ENCODE measurements at regions not wholly inside any gene's neighbourhood (a gene's known extent, or its start where the extent isn't known, plus 50 kb on each side); places are given as distances from the start of the nearest gene placed in this dataset.

GRCh38 chr1:38326135-38326534, 279.5 kb upstream of the POU3F1 start:
- no peaks in the 10 kb centered on the region for H3K4me1 ChIP-seq (replicated peaks in 1 of 2)
- intact Hi-C loops (cut with DNase I) = no loop called here
- TF ChIP-seq POLR2A (IDR thresholded peaks at IDR 0.05) = no peak
- TF ChIP-seq CTCF (IDR thresholded peaks at IDR 0.05) = no peak
- no peaks in the 10 kb centered on the region for H3K36me3 ChIP-seq (replicated peaks in 1 of 2)
- DNase-seq = no peak
- H3K9me3 ChIP-seq (replicated peaks in 1 of 3) = no peaks in the 10 kb centered on the region
- peaks cover 4% of the 10 kb centered on the region for H3K27me3 ChIP-seq
- 33 to 64% (median 36%) methylated on average over 3 of the region's 3 CpGs for WGBS, 4 donors
- no peak overlapping the region for H3K4me3 ChIP-seq
- no peak overlapping the region for H3K27ac ChIP-seq

- Histone ChIP-seq H3K36me3 (replicated peaks in 1 of 2) (no peaks in the 10 kb centered on the region), H3K4me1 (replicated peaks in 1 of 2) (no peaks in the 10 kb centered on the region), H3K27ac (no peak overlapping the region), H3K27me3 (no peaks in the 10 kb centered on the region), H3K4me3 (no peak overlapping the region), H3K9me3 (replicated peaks in 1 of 3) (no peaks in the 10 kb centered on the region)
- intact Hi-C loops (cut with DNase I) = no loop called here
- DNase-seq = no peak
- 77 to 91% (median 82%) methylated on average over 2 of the region's 2 CpGs for WGBS, 4 donors
- TF ChIP-seq CTCF (IDR thresholded peaks at IDR 0.05) (no peak), POLR2A (IDR thresholded peaks at IDR 0.05) (no peak)
These were observed 266.2 kb upstream of the POU3F1 start for GRCh38 chr1:38312753-38313152.

GRCh38 chr1:38310079-38310478, 263.5 kb upstream of the POU3F1 start:
- DNase-seq = no peak
- intact Hi-C loops (cut with DNase I) = no loop called here

GRCh38 chr1:38308780-38309179, 262.2 kb upstream of the POU3F1 start:
- Histone ChIP-seq H3K9me3 (replicated peaks in 1 of 3) (no peaks in the 10 kb centered on the region), H3K4me3 (no peak overlapping the region), H3K27me3 (no peaks in the 10 kb centered on the region), H3K4me1 (replicated peaks in 1 of 2) (no peaks in the 10 kb centered on the region), H3K36me3 (replicated peaks in 1 of 2) (no peaks in the 10 kb centered on the region), H3K27ac (no peak overlapping the region)
- TF ChIP-seq POLR2A (IDR thresholded peaks at IDR 0.05) (no peak), CTCF (IDR thresholded peaks at IDR 0.05) (no peak)
- DNase-seq = peak in 3 of 7 donors; percentile 23 to 46 (median 38)
- intact Hi-C loops (cut with DNase I) = no loop called here
- WGBS, 4 donors = 26 to 40% (median 38%) methylated on average over 2 of the region's 2 CpGs

More at GRCh38 chr1:38310079-38310478, 263.5 kb upstream of the POU3F1 start:
- Histone ChIP-seq H3K27ac (no peak overlapping the region), H3K9me3 (replicated peaks in 1 of 3) (no peaks in the 10 kb centered on the region), H3K36me3 (replicated peaks in 1 of 2) (no peaks in the 10 kb centered on the region), H3K4me1 (replicated peaks in 1 of 2) (no peaks in the 10 kb centered on the region), H3K4me3 (no peak overlapping the region), H3K27me3 (no peaks in the 10 kb centered on the region)
- TF ChIP-seq CTCF (IDR thresholded peaks at IDR 0.05) (no peak), POLR2A (IDR thresholded peaks at IDR 0.05) (no peak)
- 18 to 37% (median 26%) methylated on average over 1 of the region's 1 CpG for WGBS, 4 donors

All from adrenal gland (tissue), 9 donors.